ENCODE measurements at regions not wholly inside any gene's neighbourhood (a gene's known extent, or its start where the extent isn't known, plus 50 kb on each side); places are given as distances from the start of the nearest gene placed in this dataset.

DNA sequence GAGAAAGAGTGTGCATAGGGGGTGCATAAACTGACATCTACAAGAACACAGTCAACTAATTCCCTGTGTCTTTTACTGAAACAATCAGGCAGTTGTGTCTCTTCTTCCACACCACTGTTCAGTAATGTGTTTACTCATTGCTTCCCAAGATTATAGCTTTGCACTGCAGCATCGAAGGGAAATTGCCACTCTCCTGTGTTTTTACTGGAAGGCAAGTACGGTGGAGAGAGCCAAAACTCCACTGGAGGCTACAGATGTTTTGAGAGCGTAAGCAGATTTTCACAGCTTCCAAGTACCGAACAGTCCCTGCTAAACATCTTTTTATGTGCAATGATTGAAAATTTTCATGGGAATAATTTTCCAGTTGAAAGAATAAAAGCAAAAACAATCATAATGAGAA lies 510.5 kb upstream of the AKR1E2 start:
- TF ChIP-seq, protein P1, sequence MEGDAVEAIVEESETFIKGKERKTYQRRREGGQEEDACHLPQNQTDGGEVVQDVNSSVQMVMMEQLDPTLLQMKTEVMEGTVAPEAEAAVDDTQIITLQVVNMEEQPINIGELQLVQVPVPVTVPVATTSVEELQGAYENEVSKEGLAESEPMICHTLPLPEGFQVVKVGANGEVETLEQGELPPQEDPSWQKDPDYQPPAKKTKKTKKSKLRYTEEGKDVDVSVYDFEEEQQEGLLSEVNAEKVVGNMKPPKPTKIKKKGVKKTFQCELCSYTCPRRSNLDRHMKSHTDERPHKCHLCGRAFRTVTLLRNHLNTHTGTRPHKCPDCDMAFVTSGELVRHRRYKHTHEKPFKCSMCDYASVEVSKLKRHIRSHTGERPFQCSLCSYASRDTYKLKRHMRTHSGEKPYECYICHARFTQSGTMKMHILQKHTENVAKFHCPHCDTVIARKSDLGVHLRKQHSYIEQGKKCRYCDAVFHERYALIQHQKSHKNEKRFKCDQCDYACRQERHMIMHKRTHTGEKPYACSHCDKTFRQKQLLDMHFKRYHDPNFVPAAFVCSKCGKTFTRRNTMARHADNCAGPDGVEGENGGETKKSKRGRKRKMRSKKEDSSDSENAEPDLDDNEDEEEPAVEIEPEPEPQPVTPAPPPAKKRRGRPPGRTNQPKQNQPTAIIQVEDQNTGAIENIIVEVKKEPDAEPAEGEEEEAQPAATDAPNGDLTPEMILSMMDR (IDR thresholded peaks at IDR 0.05; ENCODE audit: low read depth, low read length, poor library complexity, severe bottlenecking): no peak
- TF ChIP-seq EZH2phosphoT487 (IDR thresholded peaks at IDR 0.05; ENCODE audit: borderline replicate concordance, low read length): no peak
